Panc1 (cell line): ENCODE measurements at regions not wholly inside any gene's neighbourhood (a gene's known extent, or its start where the extent isn't known, plus 50 kb on each side); places are given as distances from the start of the nearest gene placed in this dataset.

Experiments
- CTCF ChIP-seq: fragments of 450-650 bp; IDR thresholded peaks from 2 replicates; pipeline ENCODE4 v1.5.1; 2017; ENCODE audit warnings: mild to moderate bottlenecking
- POLR2AphosphoS5 ChIP-seq: IDR thresholded peaks from 2 replicates; pipeline ENCODE4 v1.6.1; 2012; ENCODE audit warnings: mild to moderate bottlenecking, low read depth, low read length, moderate library complexity
- REST ChIP-seq, 2 experiments: IDR thresholded peaks; 2 replicates each; pipeline ENCODE4 v1.6.1; 2011 to 2012; ENCODE audit warnings: low read depth in 2 of 2, control low read depth in 1 of 2, low read length in 1 of 2, mild to moderate bottlenecking in 1 of 2, moderate library complexity in 1 of 2; ENCODE audit not compliant: insufficient read depth in 1 of 2
- SIN3A ChIP-seq: IDR thresholded peaks from 2 replicates; pipeline ENCODE4 v1.6.1; 2012; ENCODE audit warnings: low read depth, mild to moderate bottlenecking, low read length, moderate library complexity, borderline replicate concordance; ENCODE audit not compliant: insufficient read depth
- TCF7L2 ChIP-seq: IDR thresholded peaks from 2 replicates; pipeline ENCODE4 v1.6.1; 2011; ENCODE audit warnings: mild to moderate bottlenecking, low read depth, low read length, inconsistent platforms

GRCh38 chr12:98280621-98281020 is 234.8 kb upstream of the TMPO start:
- no peak for TF ChIP-seq CTCF
- TF ChIP-seq REST (IDR thresholded peaks at IDR 0.05; ENCODE audit: insufficient read depth in 1 of 2, low read depth in 2 of 2, low read length in 1 of 2): no peak
- TF ChIP-seq TCF7L2: no peak
- TF ChIP-seq POLR2AphosphoS5: no peak
- TF ChIP-seq SIN3A: no peak
